HG03575 (cell line): ENCODE measurements at regions not wholly inside any gene's neighbourhood (a gene's known extent, or its start where the extent isn't known, plus 50 kb on each side); places are given as distances from the start of the nearest gene placed in this dataset.

Source experiments
- ATAC-seq: cut with Tn5 transposase; IDR thresholded peaks from one replicate; pipeline ENCODE4 v1.9.1; 2021; ENCODE audit not compliant: unreplicated experiment, insufficient number of reproducible peaks, low FRiP score; ENCODE audit errors: extremely low read depth

DNA sequence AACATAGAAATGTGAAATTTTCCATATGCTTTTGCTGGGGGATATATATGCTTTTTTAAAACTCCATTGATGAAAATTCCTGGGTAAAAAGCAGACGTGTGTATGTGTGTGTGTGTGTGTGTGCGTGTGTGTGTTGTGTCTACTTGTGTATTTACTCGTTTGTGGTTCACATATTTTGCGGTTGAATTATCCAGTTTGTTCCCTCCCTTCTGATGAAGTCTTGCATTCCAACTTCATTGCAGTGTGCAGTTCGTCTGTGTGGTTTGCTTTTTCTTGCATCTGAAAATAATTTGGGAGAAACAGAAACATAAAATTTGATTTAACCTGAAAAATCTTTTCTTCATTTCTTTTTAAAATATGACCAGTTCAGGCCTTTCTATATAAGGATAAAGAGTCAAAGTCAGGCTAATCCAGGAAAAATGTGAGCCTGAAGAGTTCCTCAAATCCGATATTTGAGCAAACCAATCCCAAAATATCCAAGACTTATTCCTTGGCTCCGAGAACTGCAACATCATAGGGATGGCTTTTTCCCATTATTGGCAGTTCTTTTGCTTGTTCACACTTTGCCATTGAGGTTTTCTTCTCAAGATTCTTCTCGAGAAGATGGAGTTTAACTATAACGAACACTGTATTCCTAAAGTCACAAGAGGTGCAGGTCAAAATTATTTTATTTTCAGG lies 202.2 kb upstream of the CCN2 start:
- ATAC-seq: no peak

DNA sequence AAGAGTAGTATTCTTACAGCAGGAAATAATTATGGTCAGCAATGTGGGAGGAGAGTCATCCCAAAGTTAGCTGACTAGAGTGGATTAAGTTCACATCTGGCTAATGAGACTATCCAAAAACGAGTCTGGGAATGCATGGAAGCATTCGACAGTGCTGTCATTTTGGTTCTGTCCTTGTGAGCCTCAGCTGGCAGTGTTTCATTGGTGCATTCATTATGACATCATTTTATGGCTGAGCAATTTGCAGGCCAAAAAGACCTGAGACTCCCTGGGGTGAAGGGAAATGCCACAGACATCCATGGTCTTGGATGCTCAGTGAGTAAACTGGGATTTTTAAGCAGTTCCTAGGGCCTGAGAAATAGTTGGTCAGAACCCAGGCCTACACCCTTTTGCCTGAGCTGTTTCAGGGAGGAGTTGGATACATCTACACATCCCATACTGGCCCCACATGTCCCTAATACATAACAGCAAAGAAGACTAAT lies 196.4 kb upstream of the CCN2 start:
- no peak for ATAC-seq

DNA sequence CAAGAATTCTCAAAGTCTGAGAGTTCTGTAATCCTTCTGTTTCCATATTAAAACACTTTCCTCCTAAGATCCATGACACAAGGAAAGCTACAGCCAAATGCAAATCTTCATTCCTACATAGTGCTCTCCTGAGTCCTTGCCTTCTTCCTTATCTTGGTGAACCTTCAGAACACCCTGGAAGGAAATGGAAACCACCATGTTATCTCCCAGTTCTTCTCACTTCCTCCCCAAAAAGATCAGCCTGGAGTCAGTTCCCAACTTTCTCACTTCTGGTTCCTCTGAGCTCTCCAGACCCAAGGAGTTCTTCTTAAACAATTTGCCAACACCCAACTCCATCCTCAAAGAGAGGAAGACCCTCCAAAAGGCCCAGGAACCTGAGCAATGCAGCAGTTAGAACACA lies 193.3 kb upstream of the CCN2 start:
- ATAC-seq: no peak

GRCh38 chr6:132143258-132143657 lies 192.1 kb upstream of the CCN2 start:
- ATAC-seq: no peak

DNA sequence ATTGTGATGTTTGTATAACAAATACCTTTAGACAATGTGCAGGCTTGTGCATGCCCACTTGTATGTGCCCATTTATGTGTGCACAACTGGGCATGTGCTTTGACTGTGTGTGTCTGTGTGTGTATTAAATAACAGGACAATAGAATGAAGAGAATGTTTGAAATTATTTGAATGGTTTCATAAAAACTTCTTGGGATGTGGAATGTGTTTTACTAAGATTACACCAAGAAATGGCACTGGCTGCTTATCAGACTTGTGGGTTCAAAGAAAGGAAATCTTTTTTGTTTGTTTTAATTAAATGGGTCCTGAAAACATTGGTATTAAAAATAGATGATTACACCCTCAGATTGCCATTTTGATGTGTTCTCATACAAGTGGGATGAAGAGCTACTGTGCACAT lies 191.6 kb upstream of the CCN2 start:
- no peak for ATAC-seq

GRCh38 chr6:132142308-132142707 lies 191.1 kb upstream of the CCN2 start:
- ATAC-seq: no peak

- ATAC-seq: no peak
Observed at GRCh38 chr6:132140189-132140588, 189.0 kb upstream of the CCN2 start.

- no peak for ATAC-seq
Observed at GRCh38 chr6:132139611-132140010, 188.4 kb upstream of the CCN2 start.

- no peak for ATAC-seq
Observed at GRCh38 chr6:132136981-132137380, 185.8 kb upstream of the CCN2 start.

DNA sequence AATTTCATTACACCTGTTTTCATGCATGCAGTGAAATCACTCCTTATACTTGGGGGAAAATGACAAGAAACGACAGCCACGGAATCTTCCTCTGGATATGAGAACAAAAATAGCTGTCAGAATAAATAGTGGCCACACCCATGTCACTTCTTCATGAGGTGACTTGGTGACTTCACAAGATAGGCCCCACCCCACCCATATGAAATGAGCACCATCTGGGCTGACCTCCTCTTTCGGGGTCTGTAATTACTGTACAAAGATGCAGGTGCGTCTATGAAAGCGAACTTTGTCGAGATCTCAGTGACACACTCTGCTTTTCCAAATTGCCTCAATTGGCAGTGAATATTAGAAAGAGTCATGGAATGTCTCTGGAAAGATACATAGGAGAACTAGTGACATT lies 184.2 kb upstream of the CCN2 start:
- ATAC-seq: no peak

- no peak for ATAC-seq
Observed at GRCh38 chr6:132133736-132134445, 182.7 kb upstream of the CCN2 start.

DNA sequence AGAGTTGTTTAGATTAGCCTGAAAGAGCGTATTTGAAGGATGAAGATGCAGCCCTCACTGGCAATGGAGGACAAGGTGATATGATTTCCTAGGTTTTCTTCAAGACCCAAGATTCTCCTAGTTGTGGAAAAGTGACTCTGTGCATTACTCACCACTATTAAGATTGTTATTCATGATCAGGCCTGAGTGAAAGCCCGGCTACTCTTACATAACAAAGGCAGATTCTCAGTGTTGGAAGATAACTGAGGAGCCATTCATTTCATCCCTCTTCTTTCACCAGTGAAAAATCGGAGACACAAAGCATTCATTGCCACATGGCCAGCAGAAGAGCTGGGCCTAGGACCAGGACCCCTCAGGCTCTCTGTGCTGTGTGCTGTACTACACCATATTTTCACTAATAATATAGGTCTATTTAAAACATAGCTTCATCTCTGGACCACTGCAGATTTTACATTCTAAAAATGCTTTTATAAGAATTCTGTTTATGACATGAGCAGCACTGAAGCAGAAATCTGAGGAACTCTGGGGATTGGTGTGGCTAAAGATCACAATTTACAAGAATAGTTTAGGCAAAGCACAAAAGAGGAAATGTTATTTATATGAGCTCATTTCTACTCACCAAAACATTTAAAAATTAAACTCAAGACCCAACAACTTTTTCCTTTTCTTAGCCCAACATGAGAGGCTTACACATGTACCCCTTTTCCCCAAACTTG lies 181.9 kb upstream of the CCN2 start:
- no peak for ATAC-seq

- no peak for ATAC-seq
Observed at GRCh38 chr6:132132422-132132821, 181.2 kb upstream of the CCN2 start.

DNA sequence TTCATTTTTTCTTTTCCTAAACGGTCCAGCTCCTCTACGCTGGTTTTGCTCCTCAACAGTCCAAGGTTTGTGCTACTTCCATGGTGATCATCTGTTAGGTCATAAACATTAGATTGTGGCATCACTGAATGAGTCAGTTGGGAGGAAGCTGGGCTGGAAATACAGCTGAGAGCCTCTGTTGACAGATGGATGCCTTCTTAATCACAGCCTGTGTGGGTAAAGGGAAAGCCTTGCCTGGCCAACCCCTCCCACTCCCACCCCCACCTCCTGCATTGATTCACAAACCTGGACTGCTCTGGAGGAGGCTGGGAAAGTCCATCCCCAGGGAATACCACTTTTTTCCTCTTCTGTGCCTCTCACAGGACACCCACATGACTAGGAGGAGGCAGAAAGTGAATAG lies 180.6 kb upstream of the CCN2 start:
- no peak for ATAC-seq

- no peak for ATAC-seq
Observed at GRCh38 chr6:132131351-132131750, 180.2 kb upstream of the CCN2 start.

- ATAC-seq: no peak
Observed at GRCh38 chr6:132130626-132131298, 179.6 kb upstream of the CCN2 start.

- no peak for ATAC-seq
Observed at GRCh38 chr6:132128424-132128823, 177.3 kb upstream of the CCN2 start.

DNA sequence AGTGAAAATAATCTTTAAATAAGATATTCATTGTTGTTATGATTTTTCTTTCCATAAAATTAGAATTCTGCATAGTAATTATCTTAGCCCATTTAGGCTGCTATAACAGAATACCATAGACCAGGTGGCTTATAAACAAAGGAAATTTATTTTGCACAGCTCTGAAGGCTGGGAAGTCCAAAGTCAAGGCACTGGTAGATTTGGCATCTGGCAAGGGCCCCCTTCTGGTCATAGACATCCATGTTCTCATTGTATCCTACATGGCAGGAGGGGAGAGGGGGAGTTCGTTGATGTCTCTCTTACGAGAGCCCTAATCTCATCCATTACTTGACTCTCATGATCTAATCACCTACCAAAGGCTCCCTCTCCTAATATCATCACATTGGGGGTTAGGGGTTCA lies 175.0 kb upstream of the CCN2 start:
- no peak for ATAC-seq

- ATAC-seq: no peak
Observed at GRCh38 chr6:132122871-132123270, 171.7 kb upstream of the CCN2 start.

GRCh38 chr6:132122176-132122575 lies 171.0 kb upstream of the CCN2 start:
- no peak for ATAC-seq
